ENCODE measurements at regions not wholly inside any gene's neighbourhood (a gene's known extent, or its start where the extent isn't known, plus 50 kb on each side); places are given as distances from the start of the nearest gene placed in this dataset.

- TF ChIP-seq CTCF (IDR thresholded peaks at IDR 0.05; ENCODE audit: low read depth, low read length, missing input control) (no peak), GABPA (IDR thresholded peaks at IDR 0.05 in 1 of 2, conservative IDR thresholded peaks at IDR 0.05 in 1 of 2) (no peak), EGR1 (IDR thresholded peaks at IDR 0.05; ENCODE audit: low read depth in 2 of 2) (no peak), ATF3 (IDR thresholded peaks at IDR 0.05) (no peak), RAD21 (IDR thresholded peaks at IDR 0.05) (no peak), MAX (IDR thresholded peaks at IDR 0.05) (no peak), HNF4A (conservative IDR thresholded peaks at IDR 0.05) (no peak), FOXA1 (IDR thresholded peaks at IDR 0.05) (no peak), JUND (IDR thresholded peaks at IDR 0.05) (no peak), REST (IDR thresholded peaks at IDR 0.05) (no peak), YY1 (IDR thresholded peaks at IDR 0.05) (no peak), TAF1 (conservative IDR thresholded peaks at IDR 0.05) (no peak), ZBTB33 (IDR thresholded peaks at IDR 0.05) (no peak)
These were observed 787.2 kb downstream of the PLCL1 start for GRCh38 chr2:198591586-198591985.

Data from liver (tissue), 3 donors.